IPS DF 6.9 (cell line): ENCODE measurements at regions not wholly inside any gene's neighbourhood (a gene's known extent, or its start where the extent isn't known, plus 50 kb on each side); places are given as distances from the start of the nearest gene placed in this dataset.

Experiments used
- DNase-seq: peaks from one replicate; pipeline ENCODE4 v3.0.0-alpha.2; 2013; ENCODE audit warnings: low read depth, low spot score
- H3K27ac ChIP-seq: one replicate; pipeline ENCODE4 v1.5.1; 2013; ENCODE audit warnings: low read length, control low read depth
- H3K27me3 ChIP-seq: 2 replicates; pipeline ENCODE4 v1.6.1; 2013; ENCODE audit warnings: mild to moderate bottlenecking, low read length; ENCODE audit not compliant: control insufficient read depth, insufficient read depth
- H3K36me3 ChIP-seq: 2 replicates; pipeline ENCODE4 v1.6.1; 2013; ENCODE audit warnings: low read length; ENCODE audit not compliant: control insufficient read depth, insufficient read depth
- H3K4me1 ChIP-seq: 2 replicates; pipeline ENCODE4 v1.6.1; 2013; ENCODE audit warnings: low read length; ENCODE audit not compliant: control insufficient read depth, insufficient read depth
- H3K4me3 ChIP-seq: 2 replicates; pipeline ENCODE4 v1.5.1; 2013; ENCODE audit warnings: mild to moderate bottlenecking, low read length
- H3K9me3 ChIP-seq: 2 replicates; pipeline ENCODE4 v1.6.1; 2013; ENCODE audit warnings: low read length, inconsistent platforms; ENCODE audit not compliant: control insufficient read depth, insufficient read depth
- WGBS: extraction: QIAGEN DNeasy Blood & Tissue Kit; methylation state at CpG from one replicate; pipeline ENCODE4 v1.1.7; 2013; ENCODE audit warnings: mixed read lengths, missing lambda C conversion rate; ENCODE audit not compliant: insufficient read length, insufficient coverage; 5-methylcytosine and 5-hydroxymethylcytosine counted together

DNA sequence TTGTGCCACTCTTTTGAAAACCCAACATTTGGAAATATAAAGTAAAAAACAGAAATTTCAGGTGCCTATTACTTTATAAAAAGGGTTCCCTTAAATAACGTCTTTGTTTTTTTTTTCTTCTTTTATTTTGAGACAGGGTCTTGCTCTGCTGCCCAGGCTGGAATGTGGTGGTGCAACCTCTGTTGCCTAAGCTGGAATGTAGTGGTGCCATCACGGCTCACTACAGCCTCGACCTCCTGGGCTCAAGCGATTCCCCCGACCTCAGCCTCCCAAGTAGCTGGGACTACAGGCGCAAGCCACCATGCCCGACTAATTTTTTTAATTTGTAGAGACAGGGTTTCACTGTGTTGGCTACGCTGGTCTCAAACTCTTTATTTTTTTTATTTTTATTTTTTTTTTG is 110.2 kb upstream of the HNRNPU start:
- Histone ChIP-seq H3K27ac (no peak overlapping the region), H3K9me3 (no peaks in the 10 kb centered on the region), H3K4me3 (no peak overlapping the region), H3K27me3 (no peaks in the 10 kb centered on the region), H3K4me1 (no peaks in the 10 kb centered on the region), H3K36me3 (no peaks in the 10 kb centered on the region)
- DNase-seq: no peak
- WGBS: no CpG with 5 or more reads among the region's 8 CpGs

DNA sequence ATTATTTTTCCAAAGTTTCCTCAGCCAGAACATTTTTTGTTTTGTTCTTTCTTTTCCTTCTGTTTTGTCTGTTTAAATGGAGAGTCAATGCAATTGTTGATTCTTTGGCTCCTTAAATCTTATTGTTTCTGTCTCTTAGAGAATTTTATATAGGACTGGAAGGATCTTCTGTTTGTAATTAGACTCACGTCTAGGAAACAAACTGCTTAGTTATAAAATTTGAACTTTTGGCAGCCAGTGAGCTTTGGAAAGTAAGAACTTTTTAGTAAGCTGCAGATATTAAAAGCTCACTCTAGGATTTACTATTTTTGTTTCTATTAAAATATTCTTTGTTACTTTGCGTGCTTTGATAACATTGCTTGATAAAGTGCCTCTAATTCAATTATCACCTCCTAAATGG is 109.8 kb upstream of the HNRNPU start:
- Histone ChIP-seq H3K9me3 (no peaks in the 10 kb centered on the region), H3K36me3 (no peaks in the 10 kb centered on the region), H3K4me1 (no peaks in the 10 kb centered on the region), H3K27me3 (no peaks in the 10 kb centered on the region), H3K27ac (no peak overlapping the region), H3K4me3 (no peak overlapping the region)
- no CpG with 5 or more reads among the region's 2 CpGs for WGBS
- DNase-seq: no peak

DNA sequence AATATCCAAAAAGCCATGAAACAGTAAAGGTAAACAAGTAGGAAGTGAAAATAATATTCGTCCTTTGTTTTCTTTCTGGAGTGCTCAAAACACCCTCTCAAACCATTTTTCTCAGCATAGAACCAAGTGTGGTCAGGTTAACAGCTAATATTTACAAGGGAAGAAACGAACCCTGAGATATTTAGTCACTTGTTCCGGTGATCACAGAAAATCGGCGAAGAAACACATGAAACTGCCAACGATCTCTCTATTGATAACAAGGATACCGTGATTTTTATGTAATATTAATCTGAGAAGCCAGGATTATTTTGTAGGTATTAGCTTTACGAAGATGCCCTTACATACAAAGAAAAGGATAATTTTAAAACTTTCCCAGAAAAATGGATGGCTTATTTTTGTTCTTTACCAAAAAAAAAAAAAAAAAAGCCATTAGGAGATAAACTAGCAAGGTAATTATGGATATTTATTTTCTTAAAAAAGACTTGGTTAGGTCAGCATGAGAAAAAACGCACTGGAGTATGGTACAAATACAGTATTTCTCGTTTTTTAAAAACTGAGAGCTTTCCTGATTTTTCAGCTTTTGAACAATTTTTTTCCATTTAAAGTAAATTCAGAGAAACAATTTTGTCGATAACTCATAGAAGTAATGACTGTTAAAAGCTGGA is 107.3 kb upstream of the HNRNPU start:
- Histone ChIP-seq H3K9me3 (no peaks in the 10 kb centered on the region), H3K4me3 (peak overlapping the region; percentile 97; the same call in 1 of the 2 replicates), H3K36me3 (no peaks in the 10 kb centered on the region), H3K4me1 (no peaks in the 10 kb centered on the region), H3K27me3 (no peaks in the 10 kb centered on the region), H3K27ac (peak overlapping the region; percentile 14)
- no peak for DNase-seq
- WGBS: no CpG with 5 or more reads among the region's 11 CpGs

DNA sequence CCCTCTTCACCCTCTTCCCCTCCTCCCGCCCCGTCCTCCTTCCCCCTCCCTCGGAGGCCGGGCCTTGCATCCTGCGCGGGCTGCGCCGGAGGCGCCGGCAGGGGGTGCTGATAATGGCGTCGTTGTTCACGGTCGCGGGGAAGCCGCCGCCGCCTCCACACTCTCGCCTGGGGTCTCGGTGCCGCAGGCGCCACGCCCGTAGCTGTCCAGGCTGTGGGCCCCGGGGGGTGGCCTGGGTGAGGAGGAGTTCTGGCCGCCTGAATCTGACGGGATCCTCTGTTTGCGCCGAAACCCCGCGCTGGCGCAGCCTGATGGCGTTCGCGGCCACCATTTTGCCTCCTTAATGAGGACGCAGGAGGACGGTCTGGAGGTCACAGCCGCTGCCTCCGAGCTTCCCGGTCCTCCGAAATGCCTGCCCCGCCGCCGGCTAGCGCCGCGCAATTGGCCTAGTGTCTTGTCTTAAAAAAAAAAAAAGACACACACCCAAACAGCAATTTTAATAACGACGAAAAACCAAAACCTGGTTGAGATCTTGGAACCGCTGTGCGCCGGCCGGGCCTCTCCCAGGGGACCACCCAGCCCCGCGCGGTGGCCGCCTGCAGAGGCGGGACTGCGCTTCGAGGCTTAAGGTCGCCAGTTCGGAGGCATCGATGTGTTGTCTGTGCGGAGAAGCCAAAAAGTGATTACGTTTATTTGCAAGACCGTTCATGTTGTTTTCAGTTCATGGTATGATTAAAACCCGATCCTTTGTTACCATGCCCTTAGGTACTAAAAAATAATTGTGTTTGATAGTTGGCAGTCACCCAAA is 106.6 kb upstream of the HNRNPU start:
- Histone ChIP-seq H3K4me1 (no peaks in the 10 kb centered on the region), H3K4me3 (peak overlapping the region; percentile 97), H3K27ac (peak overlapping the region; percentile 14), H3K27me3 (no peaks in the 10 kb centered on the region), H3K36me3 (no peaks in the 10 kb centered on the region), H3K9me3 (no peaks in the 10 kb centered on the region)
- DNase-seq: peak; percentile 82
- no CpG with 5 or more reads among the region's 67 CpGs for WGBS

DNA sequence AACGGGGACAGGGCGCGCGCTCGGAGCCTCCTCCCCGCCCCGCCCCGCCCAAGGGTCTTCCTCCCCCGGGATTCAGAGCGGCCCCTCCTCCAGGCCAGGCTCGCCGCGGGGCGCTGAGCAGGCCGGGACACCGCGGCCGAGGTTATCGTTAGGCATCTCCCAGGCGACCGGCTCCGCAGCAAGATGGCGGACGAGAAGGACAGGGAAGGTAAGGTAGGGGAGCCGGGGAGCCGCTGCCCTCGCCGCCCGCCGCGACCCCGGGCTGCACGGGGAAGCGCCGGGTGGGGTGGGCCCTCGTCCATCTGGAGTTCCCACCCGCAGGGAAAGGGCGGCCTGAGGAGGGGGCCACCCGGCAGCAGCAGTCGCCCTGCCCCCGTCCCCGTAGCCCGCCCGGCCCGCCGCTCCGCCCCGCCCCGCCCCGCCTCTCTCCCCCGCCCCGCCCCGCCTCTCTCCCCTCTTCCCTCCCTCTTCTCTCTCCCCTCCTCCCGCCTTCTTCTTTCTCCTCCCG is 105.9 kb upstream of the HNRNPU start:
- DNase-seq: no peak
- no CpG with 5 or more reads among the region's 55 CpGs for WGBS
- peak overlapping the region; percentile 97 for H3K4me3 ChIP-seq
- H3K36me3 ChIP-seq: no peaks in the 10 kb centered on the region
- H3K27me3 ChIP-seq: no peaks in the 10 kb centered on the region
- no peak overlapping the region for H3K27ac ChIP-seq
- H3K4me1 ChIP-seq: no peaks in the 10 kb centered on the region
- no peaks in the 10 kb centered on the region for H3K9me3 ChIP-seq

DNA sequence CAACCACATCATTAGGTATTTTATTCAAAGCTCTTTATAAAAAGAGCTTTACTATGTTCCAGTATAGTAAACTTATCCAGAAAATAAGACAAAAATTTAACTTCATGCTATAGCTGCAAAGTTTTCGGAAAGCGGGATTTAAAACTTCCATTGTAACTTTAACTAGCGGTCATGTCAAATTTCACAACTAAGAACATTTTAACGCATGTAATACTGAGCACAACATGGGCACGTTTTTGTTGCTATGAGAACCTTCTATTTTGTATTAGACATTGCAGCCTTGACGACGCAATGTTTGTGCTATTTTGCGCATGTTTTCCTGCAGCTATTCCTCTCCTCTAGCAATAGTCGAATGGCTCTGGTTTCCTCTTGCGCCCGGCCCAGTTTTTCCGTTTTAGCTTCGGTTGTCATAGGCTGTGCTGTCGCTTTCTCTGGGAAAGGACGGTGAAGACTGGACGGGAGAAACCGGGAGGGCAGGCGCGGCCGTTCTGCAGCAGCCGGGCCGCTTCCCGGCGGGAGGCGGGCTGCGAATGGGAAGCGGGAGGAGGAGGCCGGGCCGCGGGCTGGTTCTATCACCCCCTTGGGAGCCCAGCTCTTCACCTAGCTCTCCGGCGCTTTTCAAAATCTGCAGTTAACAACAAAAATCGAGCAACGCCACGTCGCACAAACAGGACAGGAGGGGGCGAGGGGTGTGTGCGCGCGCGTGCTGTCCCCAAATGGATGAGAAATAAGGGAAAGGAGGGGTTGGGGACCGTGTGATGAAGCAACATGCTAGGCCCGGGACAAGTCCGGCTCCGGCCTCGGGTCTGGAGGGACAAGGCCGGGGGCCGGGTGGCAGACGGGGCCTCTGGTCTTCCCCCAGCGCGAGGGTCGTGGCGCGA is 105.3 kb upstream of the HNRNPU start:
- Histone ChIP-seq H3K36me3 (no peaks in the 10 kb centered on the region), H3K27ac (no peak overlapping the region), H3K27me3 (no peaks in the 10 kb centered on the region), H3K4me1 (no peaks in the 10 kb centered on the region), H3K9me3 (no peaks in the 10 kb centered on the region), H3K4me3 (peak overlapping the region; percentile 97)
- DNase-seq: no peak
- WGBS: no CpG with 5 or more reads among the region's 54 CpGs

DNA sequence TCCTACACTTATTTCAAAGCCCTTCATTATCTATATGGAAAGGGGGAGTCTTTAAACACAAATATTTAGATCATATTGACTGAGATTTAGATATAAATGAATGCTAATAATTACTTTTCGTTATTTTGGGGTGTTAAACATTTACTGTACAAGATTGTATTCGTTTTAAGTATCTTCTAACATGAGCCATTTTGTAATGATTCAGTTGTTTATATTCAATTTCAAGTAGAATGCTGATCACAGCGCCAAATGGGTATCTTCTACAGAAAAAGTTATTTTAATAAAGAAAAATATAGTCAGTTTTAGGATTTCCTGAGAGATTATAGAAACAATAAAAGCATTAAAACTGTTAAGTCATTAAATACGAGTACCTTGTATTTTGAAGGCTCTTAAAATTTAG is 104.5 kb upstream of the HNRNPU start:
- Histone ChIP-seq H3K9me3 (no peaks in the 10 kb centered on the region), H3K4me1 (no peaks in the 10 kb centered on the region), H3K4me3 (no peak overlapping the region), H3K27ac (no peak overlapping the region), H3K36me3 (no peaks in the 10 kb centered on the region), H3K27me3 (no peaks in the 10 kb centered on the region)
- DNase-seq: no peak
- WGBS: no CpG with 5 or more reads among the region's 4 CpGs

DNA sequence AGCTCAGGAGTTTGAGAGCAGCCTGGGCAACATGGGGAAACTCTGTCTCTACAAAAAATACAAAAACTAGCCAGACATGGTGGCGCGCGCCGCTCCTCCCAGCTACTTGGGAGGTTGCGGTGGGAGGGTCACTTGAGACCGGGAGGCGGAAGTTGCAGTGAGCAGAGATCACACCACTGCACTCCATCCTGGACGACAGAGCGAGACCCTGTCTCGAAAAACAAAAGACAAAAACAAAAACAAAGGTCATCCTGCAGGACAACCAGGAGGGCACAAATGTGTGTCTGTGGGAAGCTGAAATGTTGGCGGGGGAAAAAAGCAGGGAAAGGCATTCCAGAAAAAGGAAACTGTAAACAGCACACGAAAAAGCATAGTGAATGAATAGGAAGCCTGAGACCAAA is 104.1 kb upstream of the HNRNPU start:
- DNase-seq: no peak
- Histone ChIP-seq H3K9me3 (no peaks in the 10 kb centered on the region), H3K4me1 (no peaks in the 10 kb centered on the region), H3K4me3 (no peak overlapping the region), H3K27ac (no peak overlapping the region), H3K27me3 (no peaks in the 10 kb centered on the region), H3K36me3 (no peaks in the 10 kb centered on the region)
- no CpG with 5 or more reads among the region's 12 CpGs for whole genome bisulfite sequencing

DNA sequence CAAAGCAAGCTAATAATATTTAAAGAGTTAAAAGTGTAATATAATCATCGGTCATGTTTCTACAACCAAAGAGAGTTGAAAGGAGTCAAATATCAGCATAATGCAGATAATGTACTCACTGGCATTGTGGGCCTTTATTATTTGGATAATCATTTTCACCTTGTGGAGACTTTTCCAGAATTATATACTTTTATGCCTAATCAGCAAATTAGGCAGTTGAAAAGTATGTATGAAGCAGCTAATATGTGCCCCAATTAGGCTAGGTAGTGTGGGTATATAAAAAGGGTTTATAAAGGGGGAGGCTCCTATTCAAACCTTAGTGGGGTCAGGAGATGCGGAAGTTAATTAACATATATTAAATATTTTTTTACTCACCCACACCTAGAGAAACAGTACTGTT is 102.8 kb upstream of the HNRNPU start:
- no peaks in the 10 kb centered on the region for H3K4me1 ChIP-seq
- WGBS: no CpG with 5 or more reads among the region's 2 CpGs
- no peaks in the 10 kb centered on the region for H3K27me3 ChIP-seq
- H3K4me3 ChIP-seq: no peak overlapping the region
- H3K36me3 ChIP-seq: no peaks in the 10 kb centered on the region
- no peaks in the 10 kb centered on the region for H3K9me3 ChIP-seq
- no peak overlapping the region for H3K27ac ChIP-seq
- DNase-seq: no peak
